ENCODE measurements at regions not wholly inside any gene's neighbourhood (a gene's known extent, or its start where the extent isn't known, plus 50 kb on each side); places are given as distances from the start of the nearest gene placed in this dataset.

DNA sequence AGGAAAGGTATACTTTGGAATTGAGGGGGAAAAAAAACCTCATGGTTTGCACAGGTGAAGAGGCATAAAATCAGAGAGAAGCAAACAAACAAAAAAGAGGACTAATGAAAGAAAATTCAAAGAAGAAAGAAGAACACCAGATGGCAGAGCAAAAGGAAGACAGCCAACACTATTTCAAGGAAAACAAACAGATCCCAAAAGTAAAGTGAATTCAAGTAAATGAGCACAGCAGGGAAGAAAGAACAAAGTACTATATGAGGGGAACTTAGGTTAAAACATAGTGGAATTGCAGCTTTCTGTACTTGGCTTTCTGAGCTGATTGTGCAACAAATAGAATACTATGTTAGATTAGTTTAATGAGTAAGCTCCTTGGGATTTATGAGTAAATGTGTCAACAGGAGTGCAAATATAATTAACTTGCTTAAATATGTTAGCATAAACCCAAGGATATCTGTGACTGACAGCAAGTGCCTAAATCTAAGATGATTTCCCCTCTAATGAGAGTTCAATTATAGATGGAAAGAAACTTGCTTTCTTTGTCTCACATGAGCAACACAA is 404.6 kb upstream of the CNTN5 start:
- TF ChIP-seq, protein P1, sequence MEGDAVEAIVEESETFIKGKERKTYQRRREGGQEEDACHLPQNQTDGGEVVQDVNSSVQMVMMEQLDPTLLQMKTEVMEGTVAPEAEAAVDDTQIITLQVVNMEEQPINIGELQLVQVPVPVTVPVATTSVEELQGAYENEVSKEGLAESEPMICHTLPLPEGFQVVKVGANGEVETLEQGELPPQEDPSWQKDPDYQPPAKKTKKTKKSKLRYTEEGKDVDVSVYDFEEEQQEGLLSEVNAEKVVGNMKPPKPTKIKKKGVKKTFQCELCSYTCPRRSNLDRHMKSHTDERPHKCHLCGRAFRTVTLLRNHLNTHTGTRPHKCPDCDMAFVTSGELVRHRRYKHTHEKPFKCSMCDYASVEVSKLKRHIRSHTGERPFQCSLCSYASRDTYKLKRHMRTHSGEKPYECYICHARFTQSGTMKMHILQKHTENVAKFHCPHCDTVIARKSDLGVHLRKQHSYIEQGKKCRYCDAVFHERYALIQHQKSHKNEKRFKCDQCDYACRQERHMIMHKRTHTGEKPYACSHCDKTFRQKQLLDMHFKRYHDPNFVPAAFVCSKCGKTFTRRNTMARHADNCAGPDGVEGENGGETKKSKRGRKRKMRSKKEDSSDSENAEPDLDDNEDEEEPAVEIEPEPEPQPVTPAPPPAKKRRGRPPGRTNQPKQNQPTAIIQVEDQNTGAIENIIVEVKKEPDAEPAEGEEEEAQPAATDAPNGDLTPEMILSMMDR (IDR thresholded peaks at IDR 0.05), result no peak
- no peak for TF ChIP-seq POLR2A (IDR thresholded peaks at IDR 0.05)

Data from esophagus squamous epithelium (tissue), 4 donors.